IPS-18c (cell line): ENCODE measurements at regions not wholly inside any gene's neighbourhood (a gene's known extent, or its start where the extent isn't known, plus 50 kb on each side); places are given as distances from the start of the nearest gene placed in this dataset.

Experiments
- H3K4me3 ChIP-seq: 2 replicates; pipeline ENCODE4 v1.7.0; 2013; ENCODE audit warnings: low read depth, mild to moderate bottlenecking, low read length, moderate library complexity; ENCODE audit not compliant: insufficient read depth
- H3K9me3 ChIP-seq: one replicate; pipeline ENCODE4 v1.6.1; 2013; ENCODE audit warnings: mild to moderate bottlenecking, low read length, moderate library complexity; ENCODE audit not compliant: control insufficient read depth, insufficient read depth

- H3K4me3 ChIP-seq = no peak overlapping the region
- H3K9me3 ChIP-seq = peaks cover 2% of the 10 kb centered on the region
These were observed 648.5 kb downstream of the RPS29 start for GRCh38 chr14:48937541-48938195.

- Histone ChIP-seq H3K4me3 (no peak overlapping the region), H3K9me3 (peaks cover 2% of the 10 kb centered on the region)
These were observed 649.3 kb downstream of the RPS29 start for GRCh38 chr14:48936849-48937248.

GRCh38 chr14:48936362-48936761 is 649.8 kb downstream of the RPS29 start:
- Histone ChIP-seq H3K4me3 (no peak overlapping the region), H3K9me3 (peaks cover 2% of the 10 kb centered on the region)

GRCh38 chr14:48925184-48925583 is 661.0 kb downstream of the RPS29 start:
- Histone ChIP-seq H3K9me3 (no peaks in the 10 kb centered on the region), H3K4me3 (no peak overlapping the region)

GRCh38 chr14:48914921-48915320 is 671.3 kb downstream of the RPS29 start:
- Histone ChIP-seq H3K4me3 (no peak overlapping the region), H3K9me3 (peaks cover 2% of the 10 kb centered on the region)

- H3K9me3 ChIP-seq = peaks cover 2% of the 10 kb centered on the region
- H3K4me3 ChIP-seq = no peak overlapping the region
These were observed 671.8 kb downstream of the RPS29 start for GRCh38 chr14:48914382-48914781.

GRCh38 chr14:48900565-48900964 is 685.6 kb downstream of the RPS29 start:
- H3K9me3 ChIP-seq = no peaks in the 10 kb centered on the region

GRCh38 chr14:48890333-48890732 is 695.8 kb downstream of the RPS29 start:
- Histone ChIP-seq H3K9me3 (no peaks in the 10 kb centered on the region), H3K4me3 (no peak overlapping the region)

More at GRCh38 chr14:48900565-48900964, 685.6 kb downstream of the RPS29 start:
- no peak overlapping the region for H3K4me3 ChIP-seq

- H3K4me3 ChIP-seq = no peak overlapping the region
- no peaks in the 10 kb centered on the region for H3K9me3 ChIP-seq
These were observed 709.3 kb downstream of the RPS29 start for GRCh38 chr14:48876806-48877340.

- no peaks in the 10 kb centered on the region for H3K9me3 ChIP-seq
- H3K4me3 ChIP-seq = no peak overlapping the region
These were observed 711.5 kb downstream of the RPS29 start for GRCh38 chr14:48874711-48875110.

GRCh38 chr14:48857366-48857765 is 728.8 kb downstream of the RPS29 start:
- H3K9me3 ChIP-seq = no peaks in the 10 kb centered on the region
- no peak overlapping the region for H3K4me3 ChIP-seq

GRCh38 chr14:48853159-48853558 is 733.0 kb downstream of the RPS29 start:
- H3K4me3 ChIP-seq = no peak overlapping the region

GRCh38 chr14:48849741-48850322 is 736.3 kb downstream of the RPS29 start:
- H3K9me3 ChIP-seq = no peaks in the 10 kb centered on the region

More at GRCh38 chr14:48853159-48853558, 733.0 kb downstream of the RPS29 start:
- H3K9me3 ChIP-seq = no peaks in the 10 kb centered on the region

GRCh38 chr14:48842785-48843184 is 743.4 kb downstream of the RPS29 start:
- Histone ChIP-seq H3K9me3 (no peaks in the 10 kb centered on the region), H3K4me3 (no peak overlapping the region)

More at GRCh38 chr14:48849741-48850322, 736.3 kb downstream of the RPS29 start:
- H3K4me3 ChIP-seq = no peak overlapping the region

- no peaks in the 10 kb centered on the region for H3K9me3 ChIP-seq
- H3K4me3 ChIP-seq = no peak overlapping the region
These were observed 760.1 kb downstream of the RPS29 start for GRCh38 chr14:48826058-48826457.

- no peaks in the 10 kb centered on the region for H3K9me3 ChIP-seq
- no peak overlapping the region for H3K4me3 ChIP-seq
These were observed 771.6 kb downstream of the RPS29 start for GRCh38 chr14:48814562-48814961.

- H3K4me3 ChIP-seq = no peak overlapping the region
These were observed 780.9 kb downstream of the RPS29 start for GRCh38 chr14:48805315-48805714.

GRCh38 chr14:48792376-48793024 is 793.7 kb downstream of the RPS29 start:
- H3K9me3 ChIP-seq = no peaks in the 10 kb centered on the region
- no peak overlapping the region for H3K4me3 ChIP-seq

More at GRCh38 chr14:48805315-48805714, 780.9 kb downstream of the RPS29 start:
- peaks cover 2% of the 10 kb centered on the region for H3K9me3 ChIP-seq
